Endodermal cell (in vitro differentiated cells): ENCODE measurements at regions not wholly inside any gene's neighbourhood (a gene's known extent, or its start where the extent isn't known, plus 50 kb on each side); places are given as distances from the start of the nearest gene placed in this dataset.

Source experiments
- DNase-seq: peaks from one replicate; pipeline ENCODE4 v3.0.0-alpha.2; 2017
- H3K27ac ChIP-seq: 2 replicates; pipeline ENCODE4 v1.5.1; 2013; ENCODE audit warnings: mild to moderate bottlenecking, low read depth, low read length, moderate library complexity
- H3K27me3 ChIP-seq: 2 replicates; pipeline ENCODE4 v1.6.1; 2013; ENCODE audit warnings: mild to moderate bottlenecking, low read length, moderate library complexity; ENCODE audit not compliant: insufficient read depth, control insufficient read depth, poor library complexity, severe bottlenecking
- H3K36me3 ChIP-seq: 2 replicates; pipeline ENCODE4 v1.7.0; 2013; ENCODE audit warnings: mild to moderate bottlenecking, low read length, moderate library complexity; ENCODE audit not compliant: control insufficient read depth, insufficient read depth
- H3K4me1 ChIP-seq: one replicate; pipeline ENCODE4 v1.7.0; 2013; ENCODE audit warnings: low read length; ENCODE audit not compliant: control insufficient read depth, insufficient read depth
- H3K4me3 ChIP-seq: 2 replicates; pipeline ENCODE4 v1.5.1; 2013; ENCODE audit warnings: mild to moderate bottlenecking, low read length, moderate library complexity
- H3K9ac ChIP-seq: 2 replicates; pipeline ENCODE4 v1.6.1; 2013; ENCODE audit warnings: mild to moderate bottlenecking, low read length, moderate library complexity; ENCODE audit not compliant: poor library complexity, severe bottlenecking; ENCODE audit errors: extremely low read depth
- H3K9me3 ChIP-seq: 2 replicates; pipeline ENCODE4 v1.6.1; 2013; ENCODE audit warnings: mild to moderate bottlenecking, low read length, moderate library complexity; ENCODE audit not compliant: control insufficient read depth
- H3K27ac Mint-ChIP-seq: 2 replicates; pipeline ENCODE4 v1.8.0; 2020; ENCODE audit warnings: mixed read lengths
- H3K27me3 Mint-ChIP-seq: 2 replicates; pipeline ENCODE4 v1.8.0; 2021; ENCODE audit warnings: mild to moderate bottlenecking, mixed read lengths; ENCODE audit not compliant: insufficient read depth
- H3K36me3 Mint-ChIP-seq: 2 replicates; pipeline ENCODE4 v1.8.0; 2020; ENCODE audit warnings: low read depth, mixed read lengths
- H3K4me1 Mint-ChIP-seq: 2 replicates; pipeline ENCODE4 v1.8.0; 2020; ENCODE audit warnings: mixed read lengths
- H3K4me3 Mint-ChIP-seq: 2 replicates; pipeline ENCODE4 v1.8.0; 2020; ENCODE audit warnings: mild to moderate bottlenecking, moderate library complexity, mixed read lengths
- H3K9me3 Mint-ChIP-seq: 2 replicates; pipeline ENCODE4 v1.8.0; 2020; ENCODE audit warnings: mild to moderate bottlenecking, mixed read lengths
- WGBS, 2 experiments: methylation state at CpG; one replicate each; pipeline versions ENCODE4 v1.1.5 to v1.1.7; 2013; ENCODE audit warnings: missing lambda C conversion rate in 2 of 2, mixed read lengths in 1 of 2; ENCODE audit not compliant: insufficient coverage in 1 of 2, insufficient read length in 1 of 2; 5-methylcytosine and 5-hydroxymethylcytosine counted together
- TF ChIP-seq, protein P1 (sequence below): fragments of 200-600 bp; sonication (generic); conservative IDR thresholded peaks from 2 replicates; pipeline ENCODE4 v1.5.0; 2021; ENCODE audit warnings: antibody characterized with exemption, mild to moderate bottlenecking

DNA sequence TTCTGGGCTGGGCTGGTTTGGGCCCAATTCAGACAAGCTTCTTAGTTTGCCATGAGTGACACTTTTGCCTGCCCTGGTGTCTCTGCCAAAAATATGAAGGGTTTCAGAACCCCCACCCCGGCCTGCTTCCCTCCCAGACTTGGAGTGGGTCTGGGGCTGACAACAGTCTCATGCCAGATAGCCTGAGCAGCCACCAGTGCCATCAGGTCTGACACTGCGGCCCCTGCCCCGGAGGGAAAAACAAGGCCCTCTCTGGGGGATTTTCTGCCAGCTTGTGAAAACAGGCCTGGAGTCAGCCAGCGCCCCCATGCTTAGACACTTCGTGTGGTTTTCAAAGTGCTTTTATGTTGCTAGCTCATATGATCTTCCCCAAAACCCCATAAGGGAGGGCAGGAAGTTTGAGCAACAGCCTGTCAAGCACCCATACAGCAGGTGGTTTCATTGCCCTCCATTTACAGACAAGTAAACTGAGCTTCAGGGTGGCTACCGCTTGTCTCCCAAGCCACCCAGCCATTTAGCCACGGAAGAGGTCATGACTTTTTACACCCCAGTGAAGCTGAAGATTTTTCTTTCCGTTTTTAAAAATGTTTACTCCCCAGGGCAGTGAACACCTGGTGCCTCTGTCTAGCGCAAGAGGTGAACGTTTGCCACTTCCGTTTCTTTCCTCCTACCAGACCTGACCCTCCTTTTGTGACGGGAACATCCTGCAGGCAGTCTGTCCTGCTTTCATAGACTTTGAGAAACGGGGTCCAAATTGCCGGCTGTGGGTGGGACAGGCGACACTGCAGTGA is 300.6 kb downstream of the SEC14L1 start:
- H3K27ac ChIP-seq, result peak overlapping the region; percentile 44
- WGBS, 2 experiments, result 91 to 92% methylated on average over 11 to 13 of the region's 15 CpGs

DNA sequence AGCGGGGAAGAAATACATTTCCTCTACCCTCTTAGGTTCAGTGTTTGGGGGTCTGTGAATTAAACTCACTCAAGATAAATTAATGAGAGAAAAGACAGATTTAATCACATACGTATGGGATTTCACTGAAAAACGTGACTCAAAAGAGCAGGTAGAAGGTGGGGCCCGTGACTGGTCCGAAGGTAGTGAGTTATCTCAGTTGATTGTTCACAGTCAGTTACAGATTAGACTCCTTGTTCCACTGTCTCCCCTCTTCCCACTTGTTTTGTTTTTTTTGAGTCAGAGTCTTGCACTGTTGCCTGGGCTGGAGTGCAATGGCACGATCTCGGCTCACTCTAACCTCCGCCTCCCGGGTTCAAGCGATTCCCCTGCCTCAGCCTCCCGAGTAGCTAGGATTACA is 301.2 kb downstream of the SEC14L1 start:
- WGBS, 2 experiments, result 94 to 95% methylated on average over 6 to 10 of the region's 11 CpGs
- Histone ChIP-seq H3K27ac (no peak overlapping the region), H3K9ac (no peak overlapping the region), H3K4me3 (no peak overlapping the region), H3K27me3 (no peaks in the 10 kb centered on the region), H3K4me1 (no peaks in the 10 kb centered on the region), H3K9me3 (no peaks in the 10 kb centered on the region), H3K36me3 (peaks cover 2% of the 10 kb centered on the region)
- H3K4me1 Mint-ChIP-seq, result peaks cover 5% of the 10 kb centered on the region
- no peaks in the 10 kb centered on the region for H3K9me3 Mint-ChIP-seq
- no peak for DNase-seq
- no peak overlapping the region for H3K4me3 Mint-ChIP-seq
- peaks cover 7% of the 10 kb centered on the region for H3K36me3 Mint-ChIP-seq
- H3K27ac Mint-ChIP-seq, result no peak overlapping the region
- H3K27me3 Mint-ChIP-seq, result no peaks in the 10 kb centered on the region
- TF ChIP-seq, protein P1, sequence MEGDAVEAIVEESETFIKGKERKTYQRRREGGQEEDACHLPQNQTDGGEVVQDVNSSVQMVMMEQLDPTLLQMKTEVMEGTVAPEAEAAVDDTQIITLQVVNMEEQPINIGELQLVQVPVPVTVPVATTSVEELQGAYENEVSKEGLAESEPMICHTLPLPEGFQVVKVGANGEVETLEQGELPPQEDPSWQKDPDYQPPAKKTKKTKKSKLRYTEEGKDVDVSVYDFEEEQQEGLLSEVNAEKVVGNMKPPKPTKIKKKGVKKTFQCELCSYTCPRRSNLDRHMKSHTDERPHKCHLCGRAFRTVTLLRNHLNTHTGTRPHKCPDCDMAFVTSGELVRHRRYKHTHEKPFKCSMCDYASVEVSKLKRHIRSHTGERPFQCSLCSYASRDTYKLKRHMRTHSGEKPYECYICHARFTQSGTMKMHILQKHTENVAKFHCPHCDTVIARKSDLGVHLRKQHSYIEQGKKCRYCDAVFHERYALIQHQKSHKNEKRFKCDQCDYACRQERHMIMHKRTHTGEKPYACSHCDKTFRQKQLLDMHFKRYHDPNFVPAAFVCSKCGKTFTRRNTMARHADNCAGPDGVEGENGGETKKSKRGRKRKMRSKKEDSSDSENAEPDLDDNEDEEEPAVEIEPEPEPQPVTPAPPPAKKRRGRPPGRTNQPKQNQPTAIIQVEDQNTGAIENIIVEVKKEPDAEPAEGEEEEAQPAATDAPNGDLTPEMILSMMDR, result no peak

More for the DNA sequence above, 300.6 kb downstream of the SEC14L1 start:
- Histone ChIP-seq H3K9ac (no peak overlapping the region), H3K9me3 (no peaks in the 10 kb centered on the region), H3K4me3 (no peak overlapping the region), H3K36me3 (peaks cover 4% of the 10 kb centered on the region), H3K4me1 (no peaks in the 10 kb centered on the region), H3K27me3 (no peaks in the 10 kb centered on the region)
- Mint-ChIP-seq H3K9me3 (no peaks in the 10 kb centered on the region), H3K27me3 (no peaks in the 10 kb centered on the region), H3K36me3 (peaks cover 7% of the 10 kb centered on the region), H3K27ac (no peak overlapping the region), H3K4me3 (no peak overlapping the region), H3K4me1 (peaks cover 10% of the 10 kb centered on the region)
- TF ChIP-seq, protein P1, result no peak
- no peak for DNase-seq

DNA sequence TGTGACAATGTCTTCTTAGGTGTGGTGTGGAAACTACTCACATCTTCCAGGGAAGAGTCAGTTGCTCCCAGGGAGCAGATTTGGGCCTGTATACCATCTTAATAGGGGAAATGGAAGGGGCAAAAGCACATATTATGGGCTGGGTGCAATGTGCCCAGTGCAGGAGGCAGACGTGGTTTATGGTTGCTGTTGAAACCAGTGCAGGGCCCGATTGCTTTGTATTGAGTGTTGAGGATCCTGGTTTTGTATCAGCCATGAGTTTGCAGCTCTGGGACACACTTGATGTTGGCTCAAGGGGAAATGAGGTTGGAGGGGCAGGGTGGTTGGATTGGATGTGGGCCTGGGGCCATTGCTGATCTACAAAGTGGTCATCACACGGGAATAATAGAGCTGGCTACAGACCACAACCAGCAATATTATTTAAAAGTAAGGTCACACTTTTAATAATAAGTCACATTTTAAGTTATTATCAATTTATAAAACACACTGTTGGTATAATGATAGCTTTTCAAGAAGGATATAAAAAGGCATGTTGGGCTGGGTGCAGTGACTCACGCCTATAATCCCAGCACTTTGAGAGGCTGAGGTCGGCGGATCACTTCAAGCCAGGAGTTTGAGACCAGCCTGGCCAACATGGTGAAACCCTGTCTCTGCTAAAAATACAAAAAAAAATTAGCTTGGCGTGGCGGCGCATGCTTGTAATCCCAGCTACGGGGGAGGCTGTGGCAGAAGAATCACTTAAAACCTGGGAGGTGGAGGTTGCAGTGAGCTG is 302.4 kb downstream of the SEC14L1 start:
- no peak for DNase-seq
- H3K36me3 Mint-ChIP-seq, result peaks cover 7% of the 10 kb centered on the region
- Histone ChIP-seq H3K27ac (no peak overlapping the region), H3K9me3 (no peaks in the 10 kb centered on the region), H3K4me1 (no peaks in the 10 kb centered on the region), H3K27me3 (no peaks in the 10 kb centered on the region), H3K9ac (no peak overlapping the region), H3K4me3 (no peak overlapping the region), H3K36me3 (no peaks in the 10 kb centered on the region)
- H3K27me3 Mint-ChIP-seq, result no peaks in the 10 kb centered on the region
- H3K4me3 Mint-ChIP-seq, result no peak overlapping the region
- no peak overlapping the region for H3K27ac Mint-ChIP-seq
- TF ChIP-seq, protein P1, result no peak
- H3K9me3 Mint-ChIP-seq, result no peaks in the 10 kb centered on the region
- peaks cover 5% of the 10 kb centered on the region for H3K4me1 Mint-ChIP-seq
- WGBS, 2 experiments, result 94 to 95% methylated on average over 7 to 9 of the region's 10 CpGs
